ENCODE measurements at regions not wholly inside any gene's neighbourhood (a gene's known extent, or its start where the extent isn't known, plus 50 kb on each side); places are given as distances from the start of the nearest gene placed in this dataset.
"Not testable (repeated sequence)": the region's sequence is repeated elsewhere in the genome, so short reads cannot be mapped to it uniquely, and the experiment has no call there.

GRCh38 chr16:35596467-35596866 is 2137.1 kb downstream of the TP53TG3F start:
- no peak for TF ChIP-seq CTCF (IDR thresholded peaks at IDR 0.05; ENCODE audit: low read depth, low read length)
- H3K36me3 ChIP-seq: no peaks in the 10 kb centered on the region
- no peaks in the 10 kb centered on the region for H3K27me3 ChIP-seq (ENCODE audit: insufficient read depth, low read depth, severe bottlenecking)
- H3K27ac ChIP-seq: no peak overlapping the region
- no peak overlapping the region for H3K4me3 ChIP-seq (ENCODE audit: low read depth, low read length)
- H3K9me3 ChIP-seq (ENCODE audit: severe bottlenecking): no peaks in the 10 kb centered on the region
- DNase-seq: peak; percentile 31

- Histone ChIP-seq H3K27ac (no peak overlapping the region), H3K36me3 (no peaks in the 10 kb centered on the region), H3K4me3 (ENCODE audit: low read depth, low read length) (no peak overlapping the region), H3K9me3 (ENCODE audit: severe bottlenecking) (no peaks in the 10 kb centered on the region), H3K27me3 (ENCODE audit: insufficient read depth, low read depth, severe bottlenecking) (no peaks in the 10 kb centered on the region)
- peak; percentile 15 for DNase-seq
- no peak for TF ChIP-seq CTCF (IDR thresholded peaks at IDR 0.05; ENCODE audit: low read depth, low read length)
These were observed 2139.4 kb downstream of the TP53TG3F start for GRCh38 chr16:35598696-35599332.

DNA sequence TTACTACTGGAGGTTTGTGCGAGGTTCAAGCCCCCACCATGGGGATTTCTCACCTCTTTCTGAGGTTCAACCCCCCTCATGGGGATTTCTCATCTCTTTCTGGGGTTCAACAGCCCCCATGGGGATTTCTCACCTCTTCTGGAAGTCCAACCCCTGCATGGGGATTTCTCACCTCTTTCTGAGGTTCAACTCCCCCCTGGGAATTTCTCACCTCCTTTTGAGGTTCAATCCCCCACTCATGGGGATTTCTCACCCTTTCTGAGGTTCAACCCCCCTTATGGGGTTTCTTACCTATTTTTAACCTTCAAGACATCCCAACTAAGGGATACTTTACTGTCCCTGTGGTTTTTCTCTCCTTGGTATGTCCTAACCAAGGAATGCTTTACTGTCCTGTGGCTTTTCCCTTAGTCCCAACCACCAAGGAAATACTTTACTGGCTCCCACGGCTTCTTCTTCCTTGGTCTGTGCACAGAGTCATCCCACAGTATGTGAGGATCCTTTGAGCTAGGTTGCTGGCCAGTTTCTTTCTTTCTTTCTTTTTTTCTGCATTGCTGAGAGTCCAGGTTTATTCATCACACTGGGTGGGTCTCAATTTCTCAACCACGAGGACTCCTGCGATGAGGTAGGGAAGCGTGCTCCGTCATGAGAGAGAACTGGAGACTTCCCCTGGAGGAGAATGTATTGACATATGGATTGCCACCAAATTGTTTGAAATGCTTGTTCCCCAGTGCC is 2140.2 kb downstream of the TP53TG3F start:
- H3K27me3 ChIP-seq (ENCODE audit: insufficient read depth, low read depth, severe bottlenecking): no peaks in the 10 kb centered on the region
- DNase-seq: no peak
- no peaks in the 10 kb centered on the region for H3K36me3 ChIP-seq
- no peak overlapping the region for H3K27ac ChIP-seq
- TF ChIP-seq CTCF (IDR thresholded peaks at IDR 0.05; ENCODE audit: low read depth, low read length): no peak
- H3K4me3 ChIP-seq (ENCODE audit: low read depth, low read length): no peak overlapping the region
- no peaks in the 10 kb centered on the region for H3K9me3 ChIP-seq (ENCODE audit: severe bottlenecking)

DNA sequence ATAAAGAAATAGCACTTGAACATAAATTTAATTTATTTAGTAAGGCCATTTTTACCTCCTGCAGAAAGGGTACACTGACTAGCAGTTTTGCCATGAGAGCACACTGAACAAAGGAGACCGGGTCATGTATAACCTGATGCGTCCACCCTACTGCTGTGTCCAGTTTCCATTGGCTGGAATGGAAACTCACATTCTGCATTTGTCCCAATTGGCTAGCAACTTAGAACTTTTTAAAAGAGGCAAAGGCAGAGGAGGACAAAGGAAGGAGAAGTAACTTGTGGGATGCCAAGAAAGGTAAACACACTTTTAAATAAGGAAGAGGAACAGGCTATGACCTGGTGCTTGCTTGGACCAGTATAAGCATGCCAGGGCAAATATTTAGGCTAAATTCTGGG is 2140.7 kb downstream of the TP53TG3F start:
- not testable (repeated sequence) for H3K27ac ChIP-seq; DNase-seq; H3K27me3 ChIP-seq (ENCODE audit: insufficient read depth, low read depth, severe bottlenecking); H3K9me3 ChIP-seq (ENCODE audit: severe bottlenecking); H3K36me3 ChIP-seq; H3K4me3 ChIP-seq (ENCODE audit: low read depth, low read length)

DNA sequence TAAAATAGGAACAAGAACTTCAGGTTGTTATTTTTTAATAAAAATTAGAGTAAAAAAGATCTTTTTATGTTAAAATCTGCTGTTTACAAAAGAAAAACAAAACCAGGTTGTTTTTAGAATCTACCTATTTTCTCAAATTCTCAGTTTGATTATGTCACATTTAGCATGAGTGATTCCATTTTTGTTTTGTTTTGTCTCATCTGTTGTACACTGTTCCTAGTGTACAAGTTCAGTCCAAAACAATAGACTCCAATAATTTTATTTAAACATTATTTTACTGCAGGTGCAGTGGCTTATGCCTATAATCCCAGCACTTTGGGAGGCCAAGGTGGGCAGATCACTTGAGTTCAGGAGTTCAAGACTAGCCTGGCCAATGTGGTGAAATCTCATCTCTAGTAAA is 2142.7 kb downstream of the TP53TG3F start:
- no peak overlapping the region for H3K4me3 ChIP-seq (ENCODE audit: low read depth, low read length)
- H3K36me3 ChIP-seq: no peaks in the 10 kb centered on the region
- H3K9me3 ChIP-seq (ENCODE audit: severe bottlenecking): no peaks in the 10 kb centered on the region
- H3K27ac ChIP-seq: no peak overlapping the region
- DNase-seq: no peak
- TF ChIP-seq CTCF (IDR thresholded peaks at IDR 0.05; ENCODE audit: low read depth, low read length): no peak
- no peaks in the 10 kb centered on the region for H3K27me3 ChIP-seq (ENCODE audit: insufficient read depth, low read depth, severe bottlenecking)

DNA sequence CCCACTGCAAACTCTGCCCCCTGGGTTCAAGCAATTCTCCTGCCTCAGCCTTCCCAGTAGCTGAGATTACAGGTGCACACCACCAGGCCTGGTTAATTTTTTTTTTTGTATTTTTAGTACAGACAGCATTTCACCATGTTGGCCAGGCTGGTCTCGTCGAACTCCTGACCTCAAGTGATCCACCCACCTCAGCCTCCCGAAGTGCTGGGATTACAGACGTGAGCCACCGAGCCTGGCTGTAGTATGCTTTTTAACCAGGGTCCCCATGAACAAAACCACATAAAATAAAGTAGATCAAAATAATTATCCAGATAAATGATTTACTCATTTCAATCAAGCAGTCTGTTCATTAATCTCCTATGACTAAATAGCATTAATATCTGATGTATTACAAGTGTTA is 2144.0 kb downstream of the TP53TG3F start:
- H3K9me3 ChIP-seq (ENCODE audit: severe bottlenecking); DNase-seq; H3K4me3 ChIP-seq (ENCODE audit: low read depth, low read length); H3K27ac ChIP-seq; H3K27me3 ChIP-seq (ENCODE audit: insufficient read depth, low read depth, severe bottlenecking); H3K36me3 ChIP-seq: not testable (repeated sequence)

GRCh38 chr16:35605921-35606320 is 2146.5 kb downstream of the TP53TG3F start:
- TF ChIP-seq CTCF (IDR thresholded peaks at IDR 0.05; ENCODE audit: low read depth, low read length): no peak
- no peaks in the 10 kb centered on the region for H3K9me3 ChIP-seq (ENCODE audit: severe bottlenecking)
- no peaks in the 10 kb centered on the region for H3K27me3 ChIP-seq (ENCODE audit: insufficient read depth, low read depth, severe bottlenecking)
- no peak for DNase-seq
- H3K36me3 ChIP-seq: no peaks in the 10 kb centered on the region
- H3K4me3 ChIP-seq (ENCODE audit: low read depth, low read length): no peak overlapping the region
- H3K27ac ChIP-seq: no peak overlapping the region

GRCh38 chr16:35614883-35615282 is 2155.5 kb downstream of the TP53TG3F start:
- H3K9me3 ChIP-seq (ENCODE audit: severe bottlenecking): peaks cover 11% of the 10 kb centered on the region
- not testable (repeated sequence) for DNase-seq; H3K27me3 ChIP-seq (ENCODE audit: insufficient read depth, low read depth, severe bottlenecking); H3K36me3 ChIP-seq; H3K4me3 ChIP-seq (ENCODE audit: low read depth, low read length); H3K27ac ChIP-seq

DNA sequence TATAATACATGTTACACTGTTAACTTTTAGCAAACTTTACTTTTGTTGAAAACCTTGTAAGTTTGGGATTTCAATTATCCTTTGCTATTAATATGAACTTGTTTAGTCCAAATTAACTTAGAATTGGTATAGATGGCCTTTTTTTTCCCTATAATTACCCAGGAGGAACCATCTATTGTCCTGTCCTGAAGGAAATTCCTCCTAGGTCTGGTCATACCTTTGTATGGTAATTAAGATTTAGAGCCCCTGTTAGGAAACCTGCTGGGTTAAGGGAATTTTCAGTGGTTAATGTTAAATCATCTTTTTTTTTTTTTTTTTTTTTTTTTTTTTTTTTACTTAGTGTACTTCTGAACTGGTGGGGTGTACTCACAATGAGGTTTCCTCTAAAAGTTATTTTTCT is 2159.8 kb downstream of the TP53TG3F start:
- not testable (repeated sequence) for H3K36me3 ChIP-seq; DNase-seq; H3K9me3 ChIP-seq (ENCODE audit: severe bottlenecking)

More for the DNA sequence above, 2159.8 kb downstream of the TP53TG3F start:
- H3K27ac ChIP-seq; H3K4me3 ChIP-seq (ENCODE audit: low read depth, low read length); H3K27me3 ChIP-seq (ENCODE audit: insufficient read depth, low read depth, severe bottlenecking): not testable (repeated sequence)

All from WERI-Rb-1 (cell line).